ENCODE measurements at regions not wholly inside any gene's neighbourhood (a gene's known extent, or its start where the extent isn't known, plus 50 kb on each side); places are given as distances from the start of the nearest gene placed in this dataset.

GRCh38 chr4:52529983-52530382, 129.1 kb downstream of the USP46 start:
- TF ChIP-seq CTCF (IDR thresholded peaks at IDR 0.05; ENCODE audit: low read length) (no peak), EZH2 (IDR thresholded peaks at IDR 0.05; ENCODE audit: borderline replicate concordance, low read length) (no peak)
